Retinal pigment epithelial cell (primary cell): ENCODE measurements at regions not wholly inside any gene's neighbourhood (a gene's known extent, or its start where the extent isn't known, plus 50 kb on each side); places are given as distances from the start of the nearest gene placed in this dataset.
"Not testable (repeated sequence)": the region's sequence is repeated elsewhere in the genome, so short reads cannot be mapped to it uniquely, and the experiment has no call there.

Experiments used
- DNase-seq: peaks from one replicate; pipeline ENCODE4 v3.0.0-alpha.2; 2010; ENCODE audit warnings: low read depth
- H3K4me3 ChIP-seq: 2 replicates; pipeline ENCODE4 v1.5.1; 2011; ENCODE audit warnings: mild to moderate bottlenecking, low read length, control low read depth, moderate library complexity
- CTCF ChIP-seq: conservative IDR thresholded peaks from 2 replicates; pipeline ENCODE4 v1.5.1; 2011; ENCODE audit warnings: low read depth, low read length, control low read depth, inconsistent platforms

DNA sequence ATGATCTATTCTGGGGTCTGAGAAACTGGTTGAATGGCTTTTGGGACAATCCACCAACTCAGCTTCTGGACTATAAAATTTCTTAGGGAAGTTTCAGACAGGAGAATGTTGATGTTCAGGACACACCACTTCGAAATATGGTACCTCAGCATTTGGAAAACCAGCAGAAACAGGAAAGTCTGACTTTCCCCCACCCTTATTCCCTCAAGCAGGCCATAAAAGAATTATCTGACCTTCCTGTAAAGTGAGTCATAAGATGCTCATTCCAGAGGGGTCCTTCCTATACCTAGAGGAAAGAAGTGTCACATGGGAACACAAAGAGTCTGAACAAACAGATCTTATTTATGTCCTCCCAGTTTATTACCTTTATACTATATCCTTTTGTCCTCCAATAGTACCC, 415.0 kb downstream of the CPS1 start:
- no peak for TF ChIP-seq CTCF
- DNase-seq: no peak
- no peak overlapping the region for H3K4me3 ChIP-seq

DNA sequence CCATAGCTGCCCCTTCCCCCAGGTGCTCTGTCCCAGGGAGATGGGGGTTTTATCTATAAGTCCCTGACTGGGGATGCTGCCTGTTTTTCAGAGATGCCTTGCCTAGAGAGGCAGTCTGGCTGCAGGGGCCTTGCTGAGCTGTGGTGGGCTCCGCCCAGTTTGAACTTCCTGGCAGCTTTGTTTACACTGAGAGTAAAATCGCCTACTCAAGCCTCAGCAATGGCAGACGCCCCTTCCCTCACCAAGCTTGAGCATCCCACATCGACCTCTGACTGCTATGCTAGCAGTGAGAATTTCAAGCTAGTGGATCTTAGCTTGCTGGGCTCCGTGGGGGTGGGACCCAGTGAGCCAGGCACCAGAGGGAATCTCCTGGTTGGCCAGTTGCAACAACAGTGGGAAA, 430.4 kb downstream of the CPS1 start:
- H3K4me3 ChIP-seq, DNase-seq: not testable (repeated sequence)

DNA sequence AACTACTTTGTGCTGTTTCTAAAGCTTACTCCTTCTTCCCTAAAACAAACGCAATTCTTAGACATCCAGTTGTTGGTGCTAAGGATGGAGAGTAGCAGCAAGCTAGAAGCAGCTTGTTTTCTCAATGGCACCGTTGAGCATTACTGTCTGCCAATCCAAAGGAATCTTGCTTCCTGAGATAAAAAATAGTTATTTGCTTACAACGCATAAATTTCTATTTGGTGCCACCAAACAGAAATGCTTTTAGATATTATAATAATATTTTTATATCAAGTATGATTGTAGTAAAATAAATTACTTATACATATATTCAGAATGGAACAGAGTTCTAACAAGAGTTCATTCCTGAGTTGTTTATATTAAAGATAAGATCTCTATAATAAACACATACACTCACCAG, 434.7 kb downstream of the CPS1 start:
- TF ChIP-seq CTCF: no peak
- DNase-seq: no peak
- no peak overlapping the region for H3K4me3 ChIP-seq

GRCh38 chr2:210994104-210994503, 437.7 kb downstream of the CPS1 start:
- TF ChIP-seq CTCF: no peak
- no peak overlapping the region for H3K4me3 ChIP-seq
- no peak for DNase-seq

DNA sequence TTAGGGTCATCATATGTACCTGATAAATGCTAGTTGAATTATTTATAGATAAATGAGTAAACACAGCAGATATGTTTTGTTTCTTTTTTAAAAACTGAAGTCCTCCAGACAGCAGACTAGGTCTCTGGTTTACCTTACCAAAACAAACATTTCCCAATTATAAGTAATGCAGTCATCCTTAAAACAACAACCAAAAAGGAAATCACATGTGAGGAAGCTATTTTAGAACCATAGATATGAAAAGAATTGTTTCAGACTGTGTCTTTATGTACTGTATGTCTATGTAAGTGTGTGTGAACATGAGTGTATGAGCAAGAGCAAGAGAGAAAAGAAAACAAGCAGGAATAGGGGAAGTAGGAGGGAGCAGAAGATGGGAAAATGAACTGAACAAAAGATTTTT, 441.0 kb downstream of the CPS1 start:
- no peak overlapping the region for H3K4me3 ChIP-seq
- no peak for DNase-seq
- TF ChIP-seq CTCF: no peak

DNA sequence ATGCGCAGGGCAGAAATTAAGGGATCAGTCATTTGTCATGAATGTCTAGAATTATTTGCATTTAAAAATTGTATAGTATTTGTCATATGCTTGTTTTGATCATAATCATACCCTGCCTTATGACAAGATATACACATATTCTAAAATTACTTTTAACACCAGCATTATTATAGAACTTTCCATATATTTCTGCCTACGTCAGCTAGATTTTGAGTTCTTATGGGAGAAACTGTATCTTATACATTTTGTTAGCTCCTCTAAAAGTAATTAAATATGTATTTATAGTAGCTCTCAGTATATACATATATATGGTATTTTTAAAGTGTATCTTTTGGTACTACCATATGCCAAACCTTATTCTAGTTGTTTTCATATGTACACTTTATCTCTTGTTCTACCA, 441.9 kb downstream of the CPS1 start:
- no peak for DNase-seq
- H3K4me3 ChIP-seq: no peak overlapping the region
- TF ChIP-seq CTCF: no peak

- no peak for TF ChIP-seq CTCF
- no peak overlapping the region for H3K4me3 ChIP-seq
- no peak for DNase-seq
These were observed 458.0 kb downstream of the CPS1 start for GRCh38 chr2:211014376-211014775.

GRCh38 chr2:211014906-211015305, 458.5 kb downstream of the CPS1 start:
- no peak overlapping the region for H3K4me3 ChIP-seq
- no peak for DNase-seq
- no peak for TF ChIP-seq CTCF

DNA sequence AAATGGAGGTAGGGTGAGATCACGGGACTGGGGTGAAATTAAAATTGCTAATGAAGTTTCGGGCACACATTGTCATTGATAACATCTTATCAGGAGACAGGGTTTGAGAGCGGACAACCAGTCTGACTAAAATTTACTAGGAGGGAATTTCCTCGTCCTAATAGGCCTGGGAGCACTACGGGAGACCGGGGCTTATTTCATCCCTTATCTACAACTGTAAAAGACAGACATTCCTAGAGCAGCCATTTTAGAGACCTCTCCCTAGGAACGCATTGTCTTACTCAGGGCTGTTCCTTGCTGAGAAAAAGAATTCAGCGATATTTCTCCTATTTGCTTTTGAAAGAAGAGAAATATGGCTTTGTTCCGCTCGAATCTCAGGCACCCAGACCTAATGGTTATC, 468.7 kb downstream of the CPS1 start:
- not testable (repeated sequence) for DNase-seq, H3K4me3 ChIP-seq
